CD4-positive, alpha-beta T cell treated with Interleukin-17A for 1 hour (primary cell): ENCODE measurements at regions not wholly inside any gene's neighbourhood (a gene's known extent, or its start where the extent isn't known, plus 50 kb on each side); places are given as distances from the start of the nearest gene placed in this dataset.
A peak's percentile ranks its signal among the peaks of the same experiment; 100 is the strongest.

Experiments
- DNase-seq: peaks from one replicate; pipeline ENCODE4 v3.0.0-alpha.2; 2020

DNA sequence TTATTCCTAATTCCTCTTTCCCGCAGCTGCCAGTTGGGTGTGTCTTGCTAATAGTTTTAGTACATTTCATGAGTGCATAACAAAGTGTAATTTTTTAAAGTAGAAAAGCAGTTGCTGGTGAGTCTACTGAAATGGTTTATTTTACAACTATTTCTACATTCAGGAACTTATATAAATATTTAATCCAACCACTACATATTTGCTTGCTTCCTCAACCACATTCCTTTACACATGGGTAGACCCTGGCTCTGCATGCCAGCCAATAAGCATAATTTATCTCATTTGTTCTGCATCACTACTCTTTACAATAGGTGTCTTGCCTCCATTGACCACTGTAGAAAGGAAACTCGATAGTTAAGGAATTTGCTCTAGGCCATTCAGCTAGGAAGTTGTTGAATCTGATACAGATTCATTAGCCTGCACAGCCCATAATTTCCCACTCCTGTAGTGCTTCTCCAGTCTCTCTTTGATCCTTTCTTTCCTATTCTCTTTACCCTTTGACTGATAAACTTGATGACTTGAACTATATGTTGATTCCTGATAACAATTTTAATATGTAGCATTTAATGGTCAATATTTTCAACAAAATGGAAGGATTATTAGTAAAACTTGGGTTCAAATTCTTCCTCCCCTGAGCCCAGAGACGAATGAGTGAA lies 342.5 kb upstream of the ACTBL2 start:
- DNase-seq, result no peak

DNA sequence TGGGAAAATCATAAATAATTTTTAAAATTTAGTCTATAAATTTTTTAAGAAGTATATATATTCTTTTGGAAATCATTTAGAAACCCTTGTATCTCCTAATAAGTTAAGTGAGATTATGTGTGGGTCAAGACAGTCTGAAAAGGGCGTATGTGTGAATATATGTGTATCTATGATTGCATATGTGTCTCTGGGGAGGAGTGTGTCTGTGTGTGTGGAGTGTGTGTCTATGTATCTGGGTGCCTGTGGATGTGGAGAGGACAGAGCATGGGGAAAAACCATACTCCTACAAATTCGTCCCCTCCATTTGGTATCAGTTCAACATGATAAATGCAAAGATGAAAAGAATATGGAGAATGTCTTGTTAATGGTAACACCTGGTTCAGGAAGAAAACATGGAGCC lies 342.0 kb upstream of the ACTBL2 start:
- no peak for DNase-seq

DNA sequence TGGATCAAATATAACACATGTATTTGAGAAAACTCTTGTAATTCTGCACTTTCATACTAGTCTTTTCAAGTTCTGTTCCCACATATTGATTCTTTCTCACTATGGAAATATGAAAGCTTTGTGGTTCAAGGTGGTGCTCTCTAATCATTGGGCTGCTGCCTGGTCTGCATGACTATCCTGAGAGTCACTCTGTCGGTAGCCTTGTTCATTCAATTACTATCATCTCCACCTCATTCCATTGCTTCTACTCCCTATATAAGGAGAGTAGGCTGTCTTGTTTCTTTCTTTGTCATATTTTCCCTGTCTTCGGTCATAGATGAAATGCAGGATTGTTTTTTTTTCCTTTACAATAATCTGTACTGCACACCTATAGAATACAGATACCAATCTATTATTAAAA lies 341.4 kb upstream of the ACTBL2 start:
- no peak for DNase-seq

DNA sequence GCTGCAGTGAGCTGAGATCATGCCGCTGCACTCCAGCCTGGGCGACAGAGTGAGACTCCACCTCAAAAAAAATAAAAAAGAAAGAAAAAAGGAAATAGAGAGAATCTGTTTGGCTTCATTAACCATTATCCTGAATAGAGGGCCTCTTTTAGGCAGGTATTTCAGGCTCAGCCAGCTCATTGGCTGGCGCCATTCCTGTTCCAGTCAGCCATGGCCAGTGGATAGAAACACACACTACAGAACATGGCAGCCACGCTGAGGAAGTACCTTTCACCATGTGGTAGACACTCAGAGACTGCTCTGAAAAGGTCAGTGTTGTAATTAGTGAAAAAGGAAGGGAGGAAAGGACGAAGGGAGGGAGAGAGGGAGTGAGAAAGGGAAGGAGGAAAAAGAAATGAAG lies 340.0 kb upstream of the ACTBL2 start:
- DNase-seq, result no peak

DNA sequence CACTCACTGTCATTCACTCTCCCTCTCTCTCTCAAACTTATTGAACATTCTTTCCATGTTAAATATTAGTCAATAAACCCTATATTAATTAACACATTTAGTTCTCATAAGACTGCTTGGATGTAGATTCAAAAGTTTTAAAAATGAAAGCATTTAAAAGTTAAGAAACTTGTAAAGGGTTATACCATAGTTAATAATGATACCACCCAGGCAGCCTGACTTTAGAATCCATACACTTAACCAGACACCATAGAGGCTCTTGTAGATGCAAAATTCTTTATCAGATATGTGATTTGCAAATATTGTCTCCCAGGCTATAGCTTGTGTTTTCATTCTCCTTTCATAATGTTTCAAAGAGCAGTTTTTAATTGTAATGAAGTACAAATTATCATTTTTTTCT lies 335.8 kb upstream of the ACTBL2 start:
- no peak for DNase-seq

DNA sequence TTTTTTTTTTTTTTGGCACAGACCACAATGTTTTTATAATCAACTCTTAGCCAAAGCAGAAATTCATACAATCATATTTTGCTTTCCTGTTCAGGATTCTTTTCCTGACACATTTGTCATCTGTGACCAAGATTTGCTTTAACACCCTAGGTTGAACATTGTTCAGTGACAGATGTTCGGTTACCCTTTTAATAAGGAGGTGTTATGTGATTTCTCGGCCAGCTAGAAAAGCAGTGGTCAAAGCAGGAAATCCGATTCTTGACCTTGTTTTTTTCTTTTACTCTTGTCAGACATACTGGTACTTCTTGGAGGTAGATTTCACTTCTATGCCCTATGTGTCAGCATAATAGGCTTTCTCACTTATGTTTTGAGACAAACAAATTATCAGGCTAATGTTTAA lies 335.3 kb upstream of the ACTBL2 start:
- no peak for DNase-seq

DNA sequence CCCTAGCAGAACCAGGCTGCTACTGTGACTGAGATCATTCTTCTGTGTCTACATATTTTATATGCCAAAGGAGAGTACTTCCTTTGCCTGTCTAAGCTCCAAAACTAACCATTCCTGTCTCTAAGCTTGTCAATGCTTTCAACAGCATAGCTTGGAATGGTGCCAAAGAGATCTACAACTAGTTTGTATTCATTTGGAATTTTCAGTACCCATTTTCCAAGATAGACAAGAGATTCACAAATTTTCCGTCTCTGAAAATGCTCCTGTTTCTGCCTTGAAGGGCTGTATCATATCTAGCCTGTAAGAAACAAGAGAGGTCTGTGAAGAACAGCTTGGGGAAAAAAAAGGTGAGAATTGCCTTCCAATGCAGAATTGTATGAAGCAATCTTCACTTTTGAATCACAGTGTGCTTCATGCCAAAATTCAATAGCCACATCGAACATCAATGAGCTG lies 334.4 kb upstream of the ACTBL2 start:
- DNase-seq, result no peak

DNA sequence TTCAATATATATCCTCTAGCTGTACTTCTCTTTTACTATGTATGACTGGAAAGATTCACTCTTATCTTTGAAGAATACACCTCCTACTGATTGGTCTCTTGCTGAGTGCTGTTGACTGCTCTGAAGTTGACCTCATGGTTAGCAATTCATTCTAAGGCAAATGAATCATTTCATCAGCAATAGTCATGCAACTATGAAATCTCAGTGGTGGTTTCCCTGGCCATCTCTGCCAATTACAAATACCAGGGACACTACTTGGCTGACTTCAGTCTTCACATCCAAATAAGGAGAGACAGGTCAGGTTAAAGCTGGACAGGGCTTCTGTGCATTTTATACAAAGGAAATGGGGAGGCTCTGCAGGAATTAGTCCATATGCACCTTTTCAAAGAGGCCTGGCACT lies 333.5 kb upstream of the ACTBL2 start:
- DNase-seq, result no peak

DNA sequence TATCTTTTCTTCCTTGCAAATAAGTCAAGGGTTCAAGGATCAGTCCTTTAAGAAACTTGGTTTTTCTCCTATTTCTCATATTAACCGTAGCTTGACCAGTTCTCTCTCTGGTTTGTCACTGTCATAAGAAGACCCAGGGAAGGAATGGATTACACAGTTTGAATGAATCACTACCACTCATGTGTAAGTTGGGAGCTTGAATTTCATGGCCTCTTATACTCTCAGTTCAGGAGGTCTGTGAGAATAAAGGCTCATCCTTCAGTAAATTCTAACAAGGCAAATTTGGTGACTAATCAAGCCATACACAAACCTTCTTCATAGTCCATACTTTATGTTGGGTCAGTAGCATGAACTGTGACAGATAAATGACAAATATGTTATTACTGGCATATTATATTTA lies 323.1 kb upstream of the ACTBL2 start:
- DNase-seq, result no peak

DNA sequence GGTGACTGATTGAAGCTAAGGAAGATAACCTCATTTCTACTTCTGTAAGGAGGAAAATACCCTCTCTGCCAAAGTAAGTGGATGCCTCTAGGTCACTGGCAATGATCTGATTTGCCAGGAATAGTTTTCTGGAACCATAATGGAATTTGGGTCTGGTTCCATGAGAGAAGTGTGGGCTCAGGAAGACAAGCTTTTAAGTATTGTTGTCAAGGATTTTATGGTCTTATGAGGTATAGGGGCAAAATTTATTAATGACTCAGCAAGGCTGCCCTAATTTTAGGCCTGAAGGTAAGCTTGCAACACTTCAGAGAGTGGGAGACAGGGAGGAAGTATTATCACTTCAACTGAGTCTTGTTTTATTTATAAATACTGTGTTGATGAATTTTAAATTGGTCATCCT lies 322.6 kb upstream of the ACTBL2 start:
- DNase-seq, result no peak

DNA sequence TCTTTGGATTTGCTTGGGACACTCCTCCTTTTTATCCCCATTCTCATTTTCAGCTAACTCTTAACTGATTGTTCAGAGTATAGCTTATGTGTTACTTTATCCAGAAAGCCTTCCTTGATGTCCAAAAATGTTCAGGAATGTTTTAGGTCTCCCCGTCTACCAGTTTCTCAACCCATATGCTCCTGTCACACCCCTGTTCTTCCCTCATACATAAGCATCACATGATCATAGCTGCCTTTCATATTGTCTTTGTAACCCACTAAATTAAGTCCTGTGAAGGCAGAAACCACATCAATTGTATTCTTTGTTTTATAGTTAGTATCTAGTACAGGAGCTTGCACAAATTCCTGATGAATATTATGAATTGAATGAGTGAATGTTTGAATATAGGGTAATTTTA lies 321.9 kb upstream of the ACTBL2 start:
- DNase-seq, result no peak

DNA sequence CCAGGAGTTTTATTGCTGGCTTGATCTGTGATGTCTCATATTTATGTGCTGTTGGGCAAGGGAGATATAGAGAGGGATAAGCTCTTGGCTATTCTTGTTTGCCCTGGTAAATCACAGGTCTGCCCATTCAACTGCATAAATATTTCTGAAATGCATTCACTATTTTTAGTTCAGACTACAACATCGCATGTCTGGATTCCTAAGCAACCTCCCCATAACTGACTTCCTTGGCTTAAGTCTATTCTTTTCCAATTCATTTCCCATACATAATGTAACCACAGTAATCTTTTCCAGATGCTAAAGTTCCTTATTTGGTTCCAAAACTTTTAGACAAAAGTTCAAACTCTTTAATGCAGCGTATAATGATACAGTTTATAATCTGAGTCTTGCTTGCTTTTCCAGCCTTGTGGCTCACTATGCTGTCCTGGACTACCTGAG lies 321.4 kb upstream of the ACTBL2 start:
- DNase-seq, result no peak

DNA sequence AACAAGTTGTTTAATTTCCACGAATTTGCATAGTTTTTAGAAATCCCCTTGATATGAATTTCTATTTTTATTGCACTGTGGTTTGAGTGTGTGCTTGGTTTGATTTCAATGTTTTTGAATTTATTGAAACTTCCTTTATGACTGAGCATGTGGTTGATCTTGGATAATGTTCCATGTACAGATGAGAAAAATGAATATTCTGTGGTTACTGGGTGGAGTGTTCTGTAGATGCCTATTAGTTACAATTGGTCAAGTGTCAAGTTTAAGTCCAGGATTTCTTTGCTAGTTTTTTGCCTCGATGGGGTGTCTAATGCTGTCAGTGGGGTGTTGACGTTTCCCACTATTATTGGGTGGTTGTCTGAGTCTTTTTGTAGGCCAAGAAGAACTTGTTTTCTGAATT lies 319.5 kb upstream of the ACTBL2 start:
- no peak for DNase-seq

DNA sequence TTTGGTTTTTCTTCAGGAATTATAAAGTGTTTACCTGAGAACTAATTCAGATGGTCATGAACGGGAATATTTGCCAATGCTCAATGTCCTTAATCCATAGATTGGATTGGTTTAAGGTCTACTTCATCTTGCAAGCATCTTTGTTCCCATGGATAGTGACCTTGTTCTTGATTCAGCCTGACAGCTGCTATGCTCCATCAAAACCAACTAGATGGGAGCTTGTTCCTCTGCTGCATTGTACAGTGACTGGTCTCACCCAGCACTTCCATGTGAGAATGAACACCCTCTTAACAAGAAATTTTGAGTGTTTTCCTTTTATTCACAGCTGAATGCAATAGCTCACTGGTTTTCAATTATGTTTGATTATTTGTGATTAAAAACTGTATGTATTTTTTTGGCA lies 312.6 kb upstream of the ACTBL2 start:
- DNase-seq, result no peak

DNA sequence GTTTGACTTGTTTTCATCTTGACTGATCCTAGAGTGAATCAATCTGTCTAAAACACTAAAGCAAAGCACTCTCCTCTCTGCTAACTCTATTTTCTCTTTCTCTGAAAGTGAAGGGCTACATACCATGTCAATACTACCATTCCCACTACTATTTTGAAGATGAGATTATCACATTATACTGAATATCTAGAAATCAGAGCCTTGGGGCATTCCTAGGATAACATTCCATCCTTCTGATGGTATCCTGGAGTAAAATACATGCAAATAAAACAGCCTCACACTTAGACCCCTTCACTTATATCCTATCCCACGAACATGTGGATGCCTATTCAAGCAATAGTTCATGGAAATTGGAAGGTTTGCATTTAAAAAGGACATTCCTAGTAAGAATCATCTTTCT lies 309.3 kb upstream of the ACTBL2 start:
- DNase-seq, result no peak

DNA sequence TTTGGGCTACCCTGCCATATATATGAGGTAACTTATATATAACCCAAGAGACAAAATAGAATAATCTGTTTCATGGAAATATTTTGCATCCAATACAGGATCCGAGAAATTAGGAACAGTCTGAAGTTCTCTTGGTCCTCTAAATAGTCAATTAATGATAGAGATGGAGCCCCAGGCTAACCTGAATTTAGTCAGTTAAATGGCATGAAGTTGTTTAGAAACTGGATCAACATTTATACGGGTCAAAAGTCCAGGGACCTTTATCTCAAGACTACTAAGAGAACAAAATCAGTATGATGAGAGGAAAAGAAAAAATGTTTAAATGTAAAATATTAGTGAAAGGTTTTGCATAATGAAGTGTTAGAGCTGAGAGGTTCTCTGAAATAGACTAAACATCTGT lies 303.3 kb upstream of the ACTBL2 start:
- no peak for DNase-seq

DNA sequence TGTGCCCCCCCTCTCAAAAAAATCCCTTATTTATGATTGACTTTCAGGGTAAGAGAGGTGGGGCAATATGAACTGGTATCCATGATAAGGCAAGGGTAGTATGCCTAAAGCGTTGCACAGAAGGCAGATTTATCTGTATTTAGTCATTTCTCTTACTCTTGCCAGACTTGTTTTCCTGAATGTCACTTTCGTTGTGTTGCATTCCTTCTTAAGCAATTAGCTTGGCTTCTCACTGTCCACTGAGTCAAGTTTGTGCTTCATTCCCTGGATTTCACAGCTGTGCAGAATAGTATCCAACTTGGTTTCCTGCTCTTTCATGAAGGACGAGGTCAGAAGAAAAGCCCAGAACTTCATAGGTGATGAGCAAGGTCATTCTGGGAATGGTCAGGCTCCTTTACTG lies 301.5 kb upstream of the ACTBL2 start:
- no peak for DNase-seq

DNA sequence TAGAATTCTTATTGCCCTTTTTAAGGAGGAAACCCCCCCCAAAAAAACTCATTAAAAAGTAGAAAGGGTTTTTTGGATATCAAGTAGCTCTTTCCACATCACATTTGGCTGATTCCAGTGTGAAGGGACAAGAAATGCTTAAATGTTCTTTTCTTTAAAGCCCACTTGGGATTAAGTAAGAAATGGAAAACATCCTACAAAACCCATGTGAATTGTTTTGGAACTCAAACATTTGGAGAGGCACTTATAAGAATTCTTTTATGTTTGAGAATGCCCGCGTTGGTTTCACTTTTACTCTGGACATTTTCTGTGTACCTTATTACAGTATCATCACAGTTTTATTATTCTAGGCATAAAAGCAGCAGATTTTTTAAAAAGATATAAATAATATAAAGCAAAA lies 301.1 kb upstream of the ACTBL2 start:
- DNase-seq, result no peak

DNA sequence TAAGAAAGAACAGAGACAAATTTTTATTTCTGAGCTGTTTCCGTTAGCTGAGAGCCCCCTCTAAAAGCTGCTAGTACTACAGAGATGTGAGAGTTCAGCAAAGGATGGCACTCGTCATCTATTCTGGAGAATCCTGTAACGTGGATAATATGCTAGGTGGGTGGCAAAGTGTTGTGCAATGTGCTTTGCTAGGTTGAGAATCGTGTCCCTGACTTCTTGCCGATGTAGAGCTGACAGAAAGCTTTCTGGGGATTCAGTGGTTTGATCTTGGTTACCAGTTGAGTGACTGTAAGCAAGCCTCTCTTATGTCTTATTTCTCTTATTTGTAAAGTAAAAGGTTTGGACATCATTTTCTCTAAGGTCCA lies 298.3 kb upstream of the ACTBL2 start:
- DNase-seq, result no peak

DNA sequence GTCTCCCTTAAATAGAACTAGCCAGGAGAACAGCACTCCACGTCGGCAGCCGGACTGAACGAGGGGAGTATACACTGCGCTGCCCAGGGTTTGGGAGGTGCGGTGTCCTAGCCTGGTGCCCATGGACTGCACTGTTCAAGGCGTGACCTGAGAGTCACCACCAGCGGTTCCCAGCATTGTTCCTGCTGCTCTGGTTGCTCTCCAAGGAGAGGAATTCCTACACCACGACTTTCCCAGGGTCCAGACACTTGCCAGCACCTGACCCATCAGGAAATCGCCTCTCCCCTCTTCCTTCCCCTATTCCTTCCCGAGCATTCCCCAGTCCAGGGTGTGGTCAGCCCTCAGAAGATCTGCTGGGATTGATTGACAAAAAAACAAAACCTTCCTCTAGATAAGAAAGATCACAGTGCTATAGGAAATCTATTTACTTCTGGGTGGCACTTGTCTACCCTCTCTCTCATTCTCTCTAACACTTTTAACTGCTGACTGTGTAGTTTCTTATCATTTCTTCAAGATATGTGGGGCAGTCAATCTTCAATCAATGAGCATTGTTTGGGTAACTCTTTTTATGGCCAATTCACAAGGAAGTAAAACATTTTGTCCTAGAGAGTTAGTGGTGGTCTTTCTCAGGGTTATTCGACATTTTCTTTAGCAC lies 297.8 kb upstream of the ACTBL2 start:
- no peak for DNase-seq

DNA sequence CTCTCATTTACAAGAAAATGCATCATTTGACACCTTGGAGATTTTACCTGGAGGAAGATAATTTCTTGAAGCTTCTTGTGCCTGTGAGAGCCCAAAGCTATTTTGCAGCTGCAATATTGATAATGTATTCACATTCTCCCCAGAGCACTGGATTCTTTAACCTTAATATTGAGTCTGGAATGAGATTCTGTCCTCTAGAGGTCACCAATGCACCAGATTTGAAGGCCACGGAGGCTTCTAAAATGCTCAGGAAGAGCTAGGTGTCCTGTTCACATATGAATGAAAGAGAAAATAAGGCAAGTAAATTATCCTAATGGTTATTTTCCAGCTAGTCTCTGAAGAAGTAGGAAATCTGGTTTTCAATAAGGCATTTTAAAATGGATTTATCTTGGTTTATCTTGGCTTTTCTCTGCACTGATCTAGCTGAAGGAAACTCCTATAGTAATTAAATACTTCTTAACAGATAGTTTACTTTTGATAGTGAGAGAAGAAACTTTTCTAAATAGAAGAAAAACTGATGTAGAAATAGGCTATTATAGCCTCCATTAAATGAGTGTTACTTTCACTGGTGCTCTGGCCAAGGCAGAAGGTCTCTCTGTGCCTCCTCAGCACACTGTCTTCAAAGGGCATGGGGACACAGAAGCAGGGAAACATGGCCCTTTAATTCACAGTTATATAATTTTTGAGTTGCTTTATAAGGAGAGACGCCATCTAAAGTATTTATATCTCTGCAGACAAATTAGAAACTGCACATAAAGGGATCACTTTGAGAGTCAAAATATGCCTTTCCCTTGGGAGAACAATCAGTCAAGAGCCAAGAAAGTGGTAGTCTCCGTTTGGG lies 297.0 kb upstream of the ACTBL2 start:
- peak; percentile 45 for DNase-seq

DNA sequence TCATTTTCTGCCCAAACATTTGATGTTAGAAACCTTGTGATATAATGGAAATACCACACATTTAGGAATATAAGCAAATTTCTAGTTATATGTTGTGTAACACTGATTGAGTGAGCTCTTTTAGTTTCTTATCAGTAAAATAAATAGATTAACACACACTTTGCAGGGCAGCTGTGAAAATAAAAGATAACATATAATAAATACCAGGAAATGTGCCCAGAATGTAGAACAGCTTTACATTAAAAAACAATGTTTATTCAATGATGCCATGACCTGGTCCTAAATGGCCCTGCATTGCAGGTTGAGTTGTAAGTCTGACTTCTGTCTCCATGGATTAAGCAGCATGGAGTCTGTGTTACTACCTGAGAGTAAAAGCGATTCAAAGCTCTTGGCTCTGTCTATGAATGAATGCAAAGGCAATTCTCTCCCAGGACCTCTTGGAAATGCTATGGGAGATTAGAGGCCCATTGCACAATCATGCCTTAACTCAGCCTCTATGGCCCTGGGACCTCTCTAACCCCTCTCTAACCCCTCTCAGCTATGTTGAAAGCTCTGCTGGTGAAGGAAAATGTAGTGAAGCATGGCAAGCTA lies 296.0 kb upstream of the ACTBL2 start:
- DNase-seq, result no peak

DNA sequence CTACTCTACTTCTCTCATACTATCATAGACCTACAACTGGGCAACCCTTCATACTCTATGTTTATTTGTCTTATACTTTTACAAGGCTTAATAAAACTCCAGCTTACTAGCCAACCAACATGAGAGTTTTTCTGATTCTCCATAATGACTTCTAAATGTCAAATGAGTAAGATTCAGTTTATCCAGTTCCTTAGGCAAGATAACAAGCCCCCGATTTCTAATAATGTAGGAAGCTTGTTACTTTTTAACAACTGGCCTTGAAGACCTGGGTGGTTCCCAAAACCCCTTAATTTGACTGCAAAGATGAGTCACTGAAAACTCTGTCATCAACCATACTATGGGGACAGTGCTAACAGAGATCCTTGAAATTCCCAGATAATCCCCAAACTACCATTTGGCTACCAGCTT lies 294.6 kb upstream of the ACTBL2 start:
- DNase-seq, result no peak

DNA sequence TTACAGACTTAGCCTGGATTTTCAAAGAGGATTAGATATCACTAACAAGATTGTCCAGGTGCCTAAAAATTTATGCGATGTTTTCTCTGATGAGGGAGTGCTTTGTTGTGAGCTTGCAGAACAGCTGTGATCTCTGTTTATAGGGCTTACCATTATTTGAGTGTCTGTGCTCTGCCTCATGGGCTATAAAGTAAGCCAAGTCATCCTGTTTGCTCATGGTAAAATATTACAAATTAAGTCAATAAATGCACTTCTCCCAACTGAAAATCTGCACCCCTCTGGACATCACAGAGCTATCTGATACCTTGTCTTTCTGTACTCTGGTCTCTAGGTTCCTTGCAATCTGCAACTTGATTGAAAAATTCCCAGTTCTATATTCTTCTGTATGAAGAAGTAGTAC lies 293.4 kb upstream of the ACTBL2 start:
- DNase-seq, result no peak
